Smooth muscle cell (in vitro differentiated cells): ENCODE measurements at regions not wholly inside any gene's neighbourhood (a gene's known extent, or its start where the extent isn't known, plus 50 kb on each side); places are given as distances from the start of the nearest gene placed in this dataset.
A peak's percentile ranks its signal among the peaks of the same experiment; 100 is the strongest.
"Not testable (repeated sequence)": the region's sequence is repeated elsewhere in the genome, so short reads cannot be mapped to it uniquely, and the experiment has no call there.

Source experiments
- DNase-seq: peaks from one replicate; lab custom pipeline; 2025; ENCODE audit not compliant: unreplicated experiment; lab: John Stamatoyannopoulos, UW
- H2AFZ ChIP-seq: fragments of 200-600 bp; sonication (generic); 2 replicates; pipeline ENCODE4 v1.6.0; 2016; ENCODE audit warnings: antibody characterized with exemption, low read depth, mild to moderate bottlenecking
- H3F3A ChIP-seq: fragments of 200-600 bp; sonication (generic); 2 replicates; pipeline ENCODE4 v1.6.0; 2017; ENCODE audit warnings: antibody characterized with exemption, low read depth
- H3K27ac ChIP-seq: fragments of 200-600 bp; sonication (generic); 2 replicates; pipeline ENCODE4 v1.5.1; 2016; ENCODE audit warnings: low read depth, mild to moderate bottlenecking
- H3K27me3 ChIP-seq: fragments of 200-600 bp; sonication (generic); 2 replicates; pipeline ENCODE4 v1.6.1; 2016; ENCODE audit warnings: low read depth, mild to moderate bottlenecking
- H3K36me3 ChIP-seq: fragments of 200-600 bp; sonication (generic); 2 replicates; pipeline ENCODE4 v1.5.1; 2016; ENCODE audit warnings: low read depth
- H3K4me1 ChIP-seq: fragments of 200-600 bp; sonication (generic); 2 replicates; pipeline ENCODE4 v1.5.1; 2016; ENCODE audit warnings: low read depth
- H3K4me2 ChIP-seq: fragments of 200-600 bp; sonication (generic); 2 replicates; pipeline ENCODE4 v1.6.0; 2016; ENCODE audit warnings: mild to moderate bottlenecking
- H3K4me3 ChIP-seq: fragments of 200-600 bp; sonication (generic); 2 replicates; pipeline ENCODE4 v1.5.1; 2016; ENCODE audit warnings: mild to moderate bottlenecking
- H3K79me2 ChIP-seq: fragments of 200-600 bp; sonication (generic); 2 replicates; pipeline ENCODE4 v1.6.0; 2016; ENCODE audit warnings: low read depth, mild to moderate bottlenecking
- H3K9ac ChIP-seq: fragments of 200-600 bp; sonication (generic); 2 replicates; pipeline ENCODE4 v1.6.0; 2016; ENCODE audit warnings: low read depth
- H3K9me3 ChIP-seq: fragments of 200-600 bp; sonication (generic); replicated peaks from 2 replicates; pipeline ENCODE4 v1.5.1; 2016; ENCODE audit warnings: low read depth
- H4K20me1 ChIP-seq: fragments of 200-600 bp; sonication (generic); 2 replicates; pipeline ENCODE4 v1.6.0; 2016; ENCODE audit warnings: low read depth
- CTCF ChIP-seq: fragments of 200-600 bp; sonication (generic); IDR thresholded peaks from 2 replicates; pipeline ENCODE4 v1.5.1; 2017; ENCODE audit warnings: borderline replicate concordance, mild to moderate bottlenecking, antibody characterized with exemption; ENCODE audit not compliant: insufficient read depth, poor library complexity, severe bottlenecking
- WGBS: methylation state at CpG from one replicate; pipeline ENCODE4 v1.1.7; 2016; ENCODE audit warnings: low lambda C conversion rate; 5-methylcytosine and 5-hydroxymethylcytosine counted together

DNA sequence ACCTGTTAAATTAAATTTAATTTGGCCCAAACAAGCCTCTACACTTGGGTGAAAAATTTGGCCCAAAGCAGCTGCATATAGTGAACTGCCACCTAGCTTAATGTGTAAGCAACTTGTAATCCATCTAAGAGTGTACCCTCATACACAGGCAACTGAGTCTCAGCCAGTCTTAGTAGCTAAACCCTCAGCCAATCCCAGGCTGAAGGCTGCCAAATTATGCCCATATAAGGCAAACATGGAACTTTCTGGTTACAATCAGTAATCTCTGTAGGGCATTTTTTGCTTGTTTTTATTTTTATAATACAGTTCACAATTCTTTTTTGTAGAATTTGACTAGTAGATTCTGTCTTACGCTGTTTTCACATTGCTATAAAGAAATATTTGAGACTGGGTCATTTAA, 958.7 kb downstream of the FSCB start:
- no peaks in the 10 kb centered on the region for H3K36me3 ChIP-seq

DNA sequence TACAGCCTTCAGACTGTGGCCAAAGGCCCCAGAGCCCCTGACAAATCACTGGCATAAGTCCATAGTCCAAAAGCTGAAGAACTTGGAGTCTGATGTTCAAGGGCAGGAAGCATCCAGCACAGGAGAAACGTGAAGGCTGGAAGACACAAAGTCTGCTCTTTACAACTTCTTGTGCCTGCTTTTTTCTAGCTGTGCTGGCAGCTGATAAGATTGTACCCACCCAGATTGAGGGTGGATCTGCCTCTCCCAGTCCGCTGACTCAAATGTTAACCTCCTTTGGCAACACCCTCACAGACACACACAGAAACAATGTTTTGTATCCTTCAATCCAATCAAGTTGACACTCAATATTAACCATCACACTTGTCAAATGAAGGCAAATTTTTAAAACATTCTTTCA, 959.5 kb downstream of the FSCB start:
- H3K4me3 ChIP-seq, H3K9me3 ChIP-seq, H4K20me1 ChIP-seq, H3K9ac ChIP-seq, H3K4me2 ChIP-seq, H3K79me2 ChIP-seq, H3K36me3 ChIP-seq, H3K4me1 ChIP-seq, DNase-seq, H3F3A ChIP-seq, H3K27me3 ChIP-seq, H3K27ac ChIP-seq: not testable (repeated sequence)
- peak overlapping the region; percentile 57 for H2AFZ ChIP-seq
- 55% methylated on average over 2 of the region's 2 CpGs for WGBS

More for the DNA sequence above, 958.7 kb downstream of the FSCB start:
- no peak overlapping the region for H3K27ac ChIP-seq
- no peaks in the 10 kb centered on the region for H3F3A ChIP-seq
- no peak overlapping the region for H2AFZ ChIP-seq
- no peak for TF ChIP-seq CTCF
- no peaks in the 10 kb centered on the region for H4K20me1 ChIP-seq
- no peaks in the 10 kb centered on the region for H3K27me3 ChIP-seq
- no peaks in the 10 kb centered on the region for H3K4me1 ChIP-seq
- H3K4me3 ChIP-seq = no peak overlapping the region
- no peak overlapping the region for H3K9ac ChIP-seq
- no peak for DNase-seq
- H3K9me3 ChIP-seq = no peaks in the 10 kb centered on the region
- WGBS = 100% methylated on average over 1 of the region's 1 CpG
- no peaks in the 10 kb centered on the region for H3K79me2 ChIP-seq
- H3K4me2 ChIP-seq = no peak overlapping the region

- no peak for DNase-seq
- Histone ChIP-seq H3K9ac (no peak overlapping the region), H3K4me3 (no peak overlapping the region), H3K4me2 (no peak overlapping the region), H3K9me3 (no peaks in the 10 kb centered on the region), H2AFZ (no peak overlapping the region), H3K36me3 (no peaks in the 10 kb centered on the region), H4K20me1 (no peaks in the 10 kb centered on the region), H3K79me2 (no peaks in the 10 kb centered on the region), H3K27me3 (no peaks in the 10 kb centered on the region), H3F3A (no peaks in the 10 kb centered on the region), H3K27ac (no peak overlapping the region), H3K4me1 (no peaks in the 10 kb centered on the region)
- 96% methylated on average over 11 of the region's 11 CpGs for WGBS
- no peak for TF ChIP-seq CTCF
Observed at GRCh38 chr14:43541356-43541755, 965.7 kb downstream of the FSCB start.

GRCh38 chr14:43540948-43541347, 966.1 kb downstream of the FSCB start:
- Histone ChIP-seq H3F3A (no peaks in the 10 kb centered on the region), H3K27me3 (no peaks in the 10 kb centered on the region), H3K4me2 (no peak overlapping the region), H3K79me2 (no peaks in the 10 kb centered on the region), H3K27ac (no peak overlapping the region), H3K36me3 (no peaks in the 10 kb centered on the region), H4K20me1 (no peaks in the 10 kb centered on the region), H3K9me3 (no peaks in the 10 kb centered on the region), H3K4me1 (no peaks in the 10 kb centered on the region), H2AFZ (no peak overlapping the region), H3K9ac (no peak overlapping the region), H3K4me3 (no peak overlapping the region)
- DNase-seq = no peak
- whole genome bisulfite sequencing = 74% methylated on average over 12 of the region's 13 CpGs
- TF ChIP-seq CTCF = no peak
